Activated naive CD4-positive, alpha-beta T cell treated with anti-CD3 and anti-CD28 coated beads, Interleukin-2, amount 50 U/mL, for 24 hours (primary cell): ENCODE measurements at regions not wholly inside any gene's neighbourhood (a gene's known extent, or its start where the extent isn't known, plus 50 kb on each side); places are given as distances from the start of the nearest gene placed in this dataset.

Source experiments
- H3K27ac Mint-ChIP-seq: one replicate; pipeline ENCODE4 v1.8.0; 2021; ENCODE audit warnings: mild to moderate bottlenecking, mixed read lengths
- H3K27me3 Mint-ChIP-seq: one replicate; pipeline ENCODE4 v1.8.0; 2021; ENCODE audit warnings: mixed read lengths
- H3K36me3 Mint-ChIP-seq: one replicate; pipeline ENCODE4 v1.8.0; 2021; ENCODE audit warnings: mixed read lengths
- H3K4me1 Mint-ChIP-seq: one replicate; pipeline ENCODE4 v1.8.0; 2021; ENCODE audit warnings: mixed read lengths
- H3K4me3 Mint-ChIP-seq: one replicate; pipeline ENCODE4 v1.8.0; 2021; ENCODE audit warnings: mild to moderate bottlenecking, mixed read lengths
- H3K9me3 Mint-ChIP-seq: one replicate; pipeline ENCODE4 v1.8.0; 2021; ENCODE audit warnings: mixed read lengths

DNA sequence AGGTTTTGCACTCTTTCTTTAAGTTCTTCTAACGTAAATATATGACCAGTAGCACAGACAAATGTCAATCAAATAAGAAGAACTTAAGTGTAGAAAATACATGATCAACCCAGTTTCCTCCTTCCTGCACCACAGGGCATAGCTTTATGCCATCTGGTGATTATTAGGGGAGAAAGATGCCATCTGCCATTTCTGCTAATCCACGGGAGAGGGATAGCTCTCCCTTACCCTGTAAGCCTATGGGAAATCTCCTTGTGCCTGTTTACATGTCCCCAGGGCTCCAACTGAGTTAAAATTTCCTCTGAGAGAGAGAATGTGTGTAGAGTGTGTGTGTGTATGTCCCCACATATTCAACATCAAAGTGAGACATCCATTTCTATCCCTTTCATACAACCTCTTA lies 135.9 kb downstream of the RSL24D1 start:
- Mint-ChIP-seq H3K9me3 (peaks cover 15% of the 10 kb centered on the region), H3K27me3 (peaks cover 6% of the 10 kb centered on the region), H3K4me1 (no peaks in the 10 kb centered on the region), H3K36me3 (peaks cover 11% of the 10 kb centered on the region), H3K4me3 (no peak overlapping the region), H3K27ac (peak overlapping the region; percentile 31)

DNA sequence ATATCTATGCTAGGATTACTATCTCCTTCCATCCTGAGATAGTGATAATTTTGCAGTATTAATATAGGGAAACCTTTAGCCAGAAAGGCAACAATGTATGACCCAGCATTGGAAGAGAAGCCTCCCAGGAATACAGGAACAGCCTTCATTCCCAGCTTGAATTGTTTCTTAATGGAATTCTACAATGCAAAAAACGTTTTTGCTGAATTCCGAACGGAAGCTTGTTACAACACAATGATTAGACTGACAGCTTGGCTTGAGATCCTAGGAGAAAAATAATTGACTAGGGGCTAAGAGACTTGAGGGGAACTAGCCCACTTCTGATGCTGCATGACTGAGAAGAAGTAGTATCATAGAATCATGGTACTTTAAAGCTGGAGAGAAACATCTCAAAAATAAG lies 140.2 kb downstream of the RSL24D1 start:
- no peak overlapping the region for H3K27ac Mint-ChIP-seq
- H3K27me3 Mint-ChIP-seq, result peaks cover 12% of the 10 kb centered on the region
- no peak overlapping the region for H3K4me3 Mint-ChIP-seq
- H3K9me3 Mint-ChIP-seq, result no peaks in the 10 kb centered on the region
- H3K36me3 Mint-ChIP-seq, result no peaks in the 10 kb centered on the region
- H3K4me1 Mint-ChIP-seq, result no peaks in the 10 kb centered on the region

DNA sequence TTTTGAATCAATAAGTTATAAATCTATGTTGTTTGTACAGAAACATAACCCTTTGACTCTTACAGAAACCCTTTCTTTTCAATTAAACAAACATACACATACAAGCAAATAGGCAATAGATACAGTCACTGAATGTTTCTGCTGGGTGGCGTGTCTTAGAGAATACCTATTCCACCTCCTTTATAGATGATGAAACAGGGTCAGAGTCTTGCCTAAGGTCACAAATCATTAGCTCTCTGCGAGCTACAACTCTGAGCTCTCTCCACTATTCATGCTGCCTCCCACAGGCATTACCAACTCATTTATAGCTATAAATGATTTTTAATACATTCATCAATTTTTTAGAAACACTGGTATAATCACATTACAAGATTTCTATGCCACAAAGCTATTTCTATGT lies 152.6 kb downstream of the RSL24D1 start:
- H3K27ac Mint-ChIP-seq, result no peak overlapping the region
- no peaks in the 10 kb centered on the region for H3K36me3 Mint-ChIP-seq
- no peaks in the 10 kb centered on the region for H3K9me3 Mint-ChIP-seq
- no peaks in the 10 kb centered on the region for H3K4me1 Mint-ChIP-seq
- H3K27me3 Mint-ChIP-seq, result peaks cover 5% of the 10 kb centered on the region
- H3K4me3 Mint-ChIP-seq, result no peak overlapping the region

GRCh38 chr15:55037071-55037470 lies 159.7 kb downstream of the RSL24D1 start:
- Mint-ChIP-seq H3K9me3 (no peaks in the 10 kb centered on the region), H3K36me3 (no peaks in the 10 kb centered on the region), H3K27ac (no peak overlapping the region), H3K4me1 (no peaks in the 10 kb centered on the region), H3K4me3 (no peak overlapping the region), H3K27me3 (peaks cover 1% of the 10 kb centered on the region)

- no peaks in the 10 kb centered on the region for H3K36me3 Mint-ChIP-seq
Observed at GRCh38 chr15:55035749-55036148, 161.0 kb downstream of the RSL24D1 start.

DNA sequence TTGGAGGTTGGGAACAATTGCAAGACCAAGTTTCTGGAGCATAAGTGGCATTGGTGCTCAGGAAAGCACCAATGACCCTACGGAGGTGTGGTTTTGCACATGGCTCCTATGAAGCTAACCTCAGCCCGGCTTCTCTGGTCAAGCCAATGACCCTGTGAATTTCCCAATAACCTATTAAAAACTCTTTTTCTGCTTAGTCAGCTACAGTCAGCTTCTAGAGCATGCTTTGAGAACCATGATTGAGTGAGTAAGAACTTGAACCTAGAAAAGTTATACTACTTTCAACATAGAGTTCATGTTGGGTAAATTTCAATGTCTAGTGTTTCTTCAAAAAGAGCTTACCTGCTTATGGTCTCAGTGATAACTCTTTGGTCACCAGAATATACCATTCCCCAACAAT lies 163.2 kb downstream of the RSL24D1 start:
- no peaks in the 10 kb centered on the region for H3K4me1 Mint-ChIP-seq
- no peaks in the 10 kb centered on the region for H3K36me3 Mint-ChIP-seq
- H3K9me3 Mint-ChIP-seq, result no peaks in the 10 kb centered on the region
- H3K27ac Mint-ChIP-seq, result no peak overlapping the region
- H3K27me3 Mint-ChIP-seq, result peaks cover 5% of the 10 kb centered on the region
- H3K4me3 Mint-ChIP-seq, result no peak overlapping the region

More at GRCh38 chr15:55035749-55036148, 161.0 kb downstream of the RSL24D1 start:
- H3K27ac Mint-ChIP-seq, result no peak overlapping the region
- H3K27me3 Mint-ChIP-seq, result peaks cover 2% of the 10 kb centered on the region
- H3K4me3 Mint-ChIP-seq, result no peak overlapping the region
- no peaks in the 10 kb centered on the region for H3K4me1 Mint-ChIP-seq
- H3K9me3 Mint-ChIP-seq, result no peaks in the 10 kb centered on the region

- Mint-ChIP-seq H3K27ac (no peak overlapping the region), H3K27me3 (peaks cover 9% of the 10 kb centered on the region), H3K4me1 (no peaks in the 10 kb centered on the region), H3K9me3 (no peaks in the 10 kb centered on the region), H3K36me3 (no peaks in the 10 kb centered on the region), H3K4me3 (no peak overlapping the region)
Observed at GRCh38 chr15:55031727-55032126, 165.0 kb downstream of the RSL24D1 start.

GRCh38 chr15:55026381-55026780 lies 170.4 kb downstream of the RSL24D1 start:
- Mint-ChIP-seq H3K4me1 (no peaks in the 10 kb centered on the region), H3K27me3 (peaks cover 13% of the 10 kb centered on the region), H3K36me3 (no peaks in the 10 kb centered on the region), H3K27ac (no peak overlapping the region), H3K9me3 (no peaks in the 10 kb centered on the region), H3K4me3 (no peak overlapping the region)

- Mint-ChIP-seq H3K9me3 (no peaks in the 10 kb centered on the region), H3K36me3 (no peaks in the 10 kb centered on the region)
Observed at GRCh38 chr15:55017635-55018034, 179.1 kb downstream of the RSL24D1 start.

DNA sequence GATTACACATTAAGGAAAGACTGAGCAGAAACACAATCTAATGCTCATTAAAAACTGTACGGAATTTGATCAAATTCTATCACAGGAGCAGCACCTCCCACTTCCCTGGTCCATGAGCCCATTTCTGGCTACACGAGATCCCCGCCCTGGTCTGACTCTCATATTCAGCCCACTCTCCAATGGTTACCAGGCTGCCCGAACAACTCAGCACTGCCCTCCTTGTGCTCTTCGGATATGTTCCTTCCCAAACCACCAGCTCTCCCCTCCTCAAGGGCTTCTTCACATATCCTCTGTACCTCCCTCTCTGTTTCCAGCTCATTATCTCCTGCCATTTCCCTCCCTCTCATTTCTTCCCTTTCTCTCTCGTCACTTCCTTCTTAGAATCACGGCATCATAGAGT lies 180.5 kb downstream of the RSL24D1 start:
- Mint-ChIP-seq H3K27ac (no peak overlapping the region), H3K27me3 (peaks cover 4% of the 10 kb centered on the region), H3K4me1 (no peaks in the 10 kb centered on the region), H3K4me3 (no peak overlapping the region), H3K36me3 (no peaks in the 10 kb centered on the region), H3K9me3 (no peaks in the 10 kb centered on the region)

More at GRCh38 chr15:55017635-55018034, 179.1 kb downstream of the RSL24D1 start:
- H3K4me1 Mint-ChIP-seq, result no peaks in the 10 kb centered on the region
- H3K4me3 Mint-ChIP-seq, result no peak overlapping the region
- H3K27me3 Mint-ChIP-seq, result peaks cover 4% of the 10 kb centered on the region
- no peak overlapping the region for H3K27ac Mint-ChIP-seq

DNA sequence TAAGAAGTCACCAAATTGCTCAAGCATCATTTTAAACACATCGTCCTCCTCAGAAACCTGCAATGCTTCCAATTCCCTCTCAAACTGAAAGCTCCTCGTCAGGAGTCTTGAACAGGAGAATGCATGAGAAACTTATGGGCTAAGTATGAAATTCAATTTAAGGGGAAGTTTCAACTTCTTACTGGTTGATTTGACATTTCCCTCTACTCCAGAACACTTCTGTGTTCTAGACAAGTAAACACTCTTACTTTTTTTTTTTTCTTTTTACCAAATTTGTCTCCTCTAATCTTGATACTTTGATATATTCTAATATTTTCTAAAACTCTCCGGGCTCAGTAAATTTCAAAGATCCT lies 181.7 kb downstream of the RSL24D1 start:
- Mint-ChIP-seq H3K4me3 (no peak overlapping the region), H3K27me3 (peaks cover 6% of the 10 kb centered on the region), H3K36me3 (no peaks in the 10 kb centered on the region), H3K4me1 (no peaks in the 10 kb centered on the region), H3K27ac (no peak overlapping the region), H3K9me3 (no peaks in the 10 kb centered on the region)

- Mint-ChIP-seq H3K27ac (no peak overlapping the region), H3K36me3 (no peaks in the 10 kb centered on the region), H3K9me3 (no peaks in the 10 kb centered on the region), H3K27me3 (peaks cover 6% of the 10 kb centered on the region), H3K4me1 (no peaks in the 10 kb centered on the region), H3K4me3 (no peak overlapping the region)
Observed at GRCh38 chr15:55014391-55015092, 182.2 kb downstream of the RSL24D1 start.

GRCh38 chr15:55008421-55008820 lies 188.3 kb downstream of the RSL24D1 start:
- H3K4me1 Mint-ChIP-seq, result no peaks in the 10 kb centered on the region
- no peaks in the 10 kb centered on the region for H3K36me3 Mint-ChIP-seq
- H3K27ac Mint-ChIP-seq, result no peak overlapping the region
- H3K4me3 Mint-ChIP-seq, result no peak overlapping the region
- peaks cover 7% of the 10 kb centered on the region for H3K27me3 Mint-ChIP-seq
- no peaks in the 10 kb centered on the region for H3K9me3 Mint-ChIP-seq

- no peaks in the 10 kb centered on the region for H3K9me3 Mint-ChIP-seq
- H3K4me3 Mint-ChIP-seq, result no peak overlapping the region
- H3K36me3 Mint-ChIP-seq, result no peaks in the 10 kb centered on the region
- H3K27ac Mint-ChIP-seq, result no peak overlapping the region
- no peaks in the 10 kb centered on the region for H3K4me1 Mint-ChIP-seq
- peaks cover 7% of the 10 kb centered on the region for H3K27me3 Mint-ChIP-seq
Observed at GRCh38 chr15:55007561-55007960, 189.2 kb downstream of the RSL24D1 start.

DNA sequence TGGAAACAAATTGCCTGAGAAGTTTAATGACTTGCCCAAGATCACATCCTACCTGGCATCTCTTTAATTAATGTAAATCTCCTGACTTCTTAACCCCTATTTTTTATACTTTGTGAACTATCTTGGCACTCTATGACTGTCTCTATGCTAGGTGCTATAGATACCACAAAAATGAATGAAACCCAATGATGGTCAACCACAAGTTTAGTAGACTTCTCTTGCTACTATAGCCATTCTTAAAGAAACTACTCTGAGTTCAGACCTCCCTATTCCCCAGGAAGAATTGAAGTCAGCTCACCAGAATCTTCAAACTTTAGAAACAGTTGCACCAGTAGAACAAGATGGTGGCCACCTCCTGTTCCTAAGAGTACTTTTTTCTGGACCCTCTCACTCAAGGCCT lies 191.1 kb downstream of the RSL24D1 start:
- H3K4me3 Mint-ChIP-seq, result no peak overlapping the region
- no peaks in the 10 kb centered on the region for H3K4me1 Mint-ChIP-seq
- no peak overlapping the region for H3K27ac Mint-ChIP-seq
- no peaks in the 10 kb centered on the region for H3K9me3 Mint-ChIP-seq
- no peaks in the 10 kb centered on the region for H3K36me3 Mint-ChIP-seq
- H3K27me3 Mint-ChIP-seq, result peaks cover 7% of the 10 kb centered on the region

GRCh38 chr15:55003965-55004873 lies 192.5 kb downstream of the RSL24D1 start:
- Mint-ChIP-seq H3K36me3 (no peaks in the 10 kb centered on the region), H3K27ac (no peak overlapping the region), H3K9me3 (no peaks in the 10 kb centered on the region), H3K4me3 (no peak overlapping the region), H3K4me1 (no peaks in the 10 kb centered on the region), H3K27me3 (peaks cover 3% of the 10 kb centered on the region)
